DMS53 treated with DMSO at 0.1 percent for 48 hours (cell line): ENCODE measurements at regions not wholly inside any gene's neighbourhood (a gene's known extent, or its start where the extent isn't known, plus 50 kb on each side); places are given as distances from the start of the nearest gene placed in this dataset.

Experiments
- DNase-seq: peaks from one replicate; lab custom pipeline; 2025; ENCODE audit not compliant: unreplicated experiment; lab: John Stamatoyannopoulos, UW

- DNase-seq = no peak
Observed at GRCh38 chr3:150269526-150269925, 138.6 kb upstream of the TSC22D2 start.

GRCh38 chr3:150268426-150269391 lies 139.4 kb upstream of the TSC22D2 start:
- peak; percentile 41 for DNase-seq

DNA sequence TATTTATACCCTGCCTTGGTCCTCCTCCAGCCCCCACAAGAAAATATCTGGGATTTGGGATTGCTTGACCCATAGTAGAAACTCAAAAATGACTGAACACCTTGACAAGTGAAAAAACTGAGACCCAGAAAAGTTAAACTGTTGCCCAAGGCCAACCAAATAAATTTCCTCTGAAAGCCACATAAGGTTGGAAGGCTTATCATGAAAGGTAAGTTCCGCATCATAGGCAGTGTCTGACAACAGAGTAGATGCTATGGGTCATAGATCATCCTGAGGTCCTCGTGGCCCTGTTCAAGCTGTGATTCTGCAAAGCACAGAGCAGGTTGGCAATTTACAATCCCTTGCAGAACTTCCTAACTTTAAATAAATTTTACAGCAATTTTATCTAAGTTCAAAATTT lies 140.8 kb upstream of the TSC22D2 start:
- DNase-seq = no peak

GRCh38 chr3:150265305-150265704 lies 142.8 kb upstream of the TSC22D2 start:
- no peak for DNase-seq

DNA sequence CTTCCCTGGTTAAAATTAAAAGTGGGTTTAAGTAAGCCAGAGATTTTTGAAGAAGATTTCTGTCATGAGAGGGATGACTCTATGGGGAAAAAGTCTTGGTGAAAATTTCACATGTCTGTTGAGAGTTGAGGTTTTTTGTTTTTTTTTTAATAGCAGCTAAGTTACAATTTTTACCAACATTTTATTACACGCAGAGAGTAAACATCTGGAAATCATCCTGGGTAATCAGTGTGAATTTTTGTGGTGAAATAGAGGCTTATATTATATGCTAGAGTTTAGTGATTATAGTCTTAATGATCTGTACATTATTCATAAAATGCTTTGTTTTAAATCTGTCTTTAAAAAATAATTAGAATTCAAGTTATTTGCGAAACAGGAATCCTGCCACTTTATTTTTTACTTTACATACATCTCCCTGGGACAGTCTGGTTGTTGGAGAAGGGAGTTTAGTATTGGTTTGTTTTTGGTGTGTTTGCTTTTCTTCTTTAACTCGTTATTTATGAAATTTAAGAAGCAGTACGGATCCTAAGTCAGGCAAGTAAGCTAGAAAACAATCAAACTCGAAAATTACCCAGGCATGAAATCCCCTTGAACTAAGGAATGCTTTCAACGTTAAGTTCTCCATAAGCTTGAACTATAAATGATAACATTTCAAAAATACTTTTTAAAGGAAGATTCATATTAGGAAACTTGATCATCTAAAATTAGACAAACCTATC lies 143.4 kb upstream of the TSC22D2 start:
- no peak for DNase-seq

DNA sequence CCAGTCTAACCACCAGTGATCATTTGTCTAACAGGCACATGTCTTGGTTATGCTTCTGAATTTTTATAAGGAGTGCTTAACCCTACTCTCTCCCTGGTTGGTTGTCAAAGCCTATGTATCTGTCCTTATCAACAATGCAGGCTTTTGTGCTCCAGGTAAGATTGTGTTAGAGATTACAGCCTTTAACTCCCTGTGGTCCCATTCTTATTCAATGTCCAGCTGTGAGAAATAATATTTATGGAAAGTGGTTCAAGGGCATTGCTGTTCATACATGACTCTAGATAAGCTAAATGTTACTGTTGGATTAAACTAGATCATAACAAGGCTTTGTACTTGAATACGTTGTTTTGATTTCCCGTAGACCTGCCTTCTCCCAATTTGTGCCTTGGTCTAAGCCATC lies 146.1 kb upstream of the TSC22D2 start:
- DNase-seq = no peak

DNA sequence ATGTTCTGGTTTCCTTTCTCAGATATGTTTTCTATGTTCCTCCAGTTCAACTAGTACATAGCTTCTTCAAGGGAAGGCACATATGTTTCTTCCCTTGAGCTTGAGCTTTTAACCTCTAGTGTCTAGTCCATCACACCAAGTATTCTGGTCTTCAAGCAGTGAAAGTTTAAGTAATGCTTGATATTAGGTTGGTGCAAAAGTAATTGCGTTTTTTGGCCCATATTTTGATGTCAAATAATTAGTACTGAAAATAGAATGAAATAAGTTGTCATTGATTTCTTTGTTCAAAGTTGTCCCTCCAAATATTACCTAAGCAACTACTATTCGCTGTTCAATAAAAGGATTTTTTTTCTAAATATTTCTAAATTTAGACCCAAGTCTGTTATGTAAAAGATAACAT lies 146.7 kb upstream of the TSC22D2 start:
- DNase-seq = no peak

DNA sequence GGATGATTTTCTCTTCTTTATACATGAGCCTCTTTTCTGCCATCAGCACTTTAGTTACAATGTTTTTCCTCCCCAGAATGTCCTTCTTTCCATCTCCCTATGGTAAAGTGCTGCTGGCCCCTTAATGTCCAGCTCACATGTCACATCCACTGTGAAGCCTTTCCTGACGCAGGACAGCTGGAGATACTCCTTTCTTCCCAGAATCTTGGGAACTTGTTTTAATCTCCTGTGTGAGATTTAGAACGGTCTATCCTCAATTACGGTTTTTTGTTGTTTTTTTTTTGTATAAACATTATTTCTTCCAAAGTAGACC lies 147.7 kb upstream of the TSC22D2 start:
- no peak for DNase-seq

GRCh38 chr3:150259526-150260397 lies 148.3 kb upstream of the TSC22D2 start:
- no peak for DNase-seq

GRCh38 chr3:150256782-150257181 lies 151.3 kb upstream of the TSC22D2 start:
- no peak for DNase-seq

- no peak for DNase-seq
Observed at GRCh38 chr3:150256318-150256717, 151.8 kb upstream of the TSC22D2 start.

DNA sequence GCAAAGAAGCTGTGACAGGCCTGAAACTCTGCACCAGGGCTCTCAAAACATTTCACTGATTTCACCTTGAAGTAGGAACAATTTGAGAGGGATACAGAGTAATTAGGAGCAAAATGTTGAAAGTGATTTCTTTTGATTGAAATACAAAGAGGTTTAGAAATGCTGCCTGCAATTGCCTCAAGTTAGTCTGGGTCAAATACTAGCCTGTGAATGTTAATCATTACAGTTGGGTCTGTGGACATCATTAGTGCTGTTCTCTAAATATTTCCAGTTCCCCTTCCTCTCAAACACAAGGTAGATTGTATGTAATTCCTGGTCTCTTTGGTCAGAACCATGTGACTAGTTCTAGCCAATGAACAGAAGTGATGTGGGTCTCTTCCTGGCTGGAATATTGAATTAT lies 152.3 kb upstream of the TSC22D2 start:
- DNase-seq = no peak

- no peak for DNase-seq
Observed at GRCh38 chr3:150255413-150255812, 152.7 kb upstream of the TSC22D2 start.

DNA sequence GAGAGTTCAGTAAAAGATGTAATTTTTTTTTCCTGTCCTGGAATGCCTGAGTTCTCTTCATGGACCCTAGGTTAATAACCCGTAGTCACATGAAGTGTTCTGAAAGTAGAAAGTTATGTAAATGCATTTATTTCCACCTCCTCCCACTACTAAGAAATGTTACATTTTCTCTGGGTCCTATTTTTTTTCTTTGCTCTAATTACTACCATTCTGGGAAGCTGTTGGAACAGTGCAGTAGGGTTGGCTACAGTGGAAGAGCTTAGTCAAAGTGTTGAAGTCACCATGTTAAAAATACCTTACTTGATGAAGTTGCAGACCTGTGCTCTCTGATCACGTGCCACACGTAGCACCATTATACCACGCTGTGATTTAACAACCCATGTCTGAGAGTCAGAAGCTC lies 153.8 kb upstream of the TSC22D2 start:
- DNase-seq = no peak

DNA sequence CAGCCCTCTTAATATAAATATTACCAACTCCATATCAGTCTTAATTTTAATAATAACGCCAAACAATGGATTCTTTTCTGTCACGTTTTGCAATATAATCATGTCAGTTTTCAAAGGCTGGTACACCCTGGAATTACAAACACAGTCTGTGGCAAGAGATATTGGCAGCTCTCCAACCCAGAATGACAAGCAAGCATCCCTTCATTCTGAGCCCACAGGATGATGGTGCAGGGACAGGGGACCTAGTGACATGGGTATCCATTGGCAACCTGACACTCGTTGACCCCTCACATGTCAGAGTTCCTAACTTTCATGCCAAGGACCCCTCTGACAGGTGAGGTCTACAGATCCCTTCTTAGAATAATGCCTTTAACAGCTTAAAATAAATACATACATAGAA lies 154.5 kb upstream of the TSC22D2 start:
- no peak for DNase-seq

DNA sequence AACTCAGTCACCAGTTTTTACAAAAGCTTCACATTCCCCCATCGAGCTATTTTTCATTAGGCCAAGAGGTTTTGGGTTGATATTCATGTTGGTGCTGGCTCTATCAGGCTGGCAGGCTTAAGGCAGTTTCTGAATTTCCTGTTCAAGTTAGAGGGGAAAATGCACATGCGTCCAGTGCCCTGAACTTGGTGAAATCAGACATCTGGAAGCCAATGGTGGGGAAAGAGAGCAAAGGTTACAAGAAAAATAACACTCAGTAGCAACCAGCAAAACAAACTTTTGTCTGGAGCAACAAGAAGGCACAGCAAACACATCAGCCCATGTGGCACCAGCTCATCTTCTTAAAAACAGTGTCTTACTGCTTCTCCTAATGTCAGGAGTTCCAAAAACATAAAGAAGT lies 155.6 kb upstream of the TSC22D2 start:
- no peak for DNase-seq

DNA sequence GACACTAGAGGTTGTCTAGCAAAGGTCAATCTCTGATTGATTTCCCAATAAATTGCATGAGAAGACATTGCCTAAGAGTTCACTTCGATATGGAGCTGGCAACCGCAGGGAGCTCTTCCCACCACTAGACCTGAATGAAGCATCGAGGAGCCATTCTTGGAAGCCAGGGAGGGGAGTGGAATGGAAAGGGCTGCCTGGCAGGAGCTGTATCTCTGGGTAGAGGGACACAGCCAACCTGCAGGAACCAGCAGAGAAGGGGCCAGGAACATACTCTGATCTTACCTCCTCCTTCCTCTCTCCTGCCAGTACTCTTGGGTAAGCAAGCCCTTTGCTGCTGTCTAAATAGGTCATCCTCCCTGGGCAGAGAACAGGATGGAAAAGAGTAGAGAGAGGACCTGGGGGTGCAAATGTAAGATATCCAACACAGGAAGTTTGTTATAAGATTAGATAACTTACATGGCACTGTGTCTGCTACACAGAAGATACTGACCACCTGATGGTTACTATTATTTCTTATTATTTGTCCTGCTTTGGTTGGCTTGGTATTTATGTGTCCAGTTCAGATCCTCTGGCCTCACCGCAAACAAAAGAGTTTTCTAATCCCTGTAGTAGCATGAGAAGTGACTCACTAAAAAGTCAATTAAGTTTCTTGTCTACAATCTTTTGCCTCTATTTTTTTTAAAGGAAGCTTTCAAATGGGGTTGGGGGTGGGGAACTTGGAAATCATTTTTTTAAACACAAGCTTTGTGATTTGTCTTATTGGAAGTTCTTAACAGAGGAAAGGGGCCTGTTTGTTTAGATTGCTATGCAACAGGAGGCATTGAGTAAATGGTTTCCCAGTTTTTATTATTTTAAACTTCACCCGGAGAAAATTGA lies 156.7 kb upstream of the TSC22D2 start:
- DNase-seq = no peak

DNA sequence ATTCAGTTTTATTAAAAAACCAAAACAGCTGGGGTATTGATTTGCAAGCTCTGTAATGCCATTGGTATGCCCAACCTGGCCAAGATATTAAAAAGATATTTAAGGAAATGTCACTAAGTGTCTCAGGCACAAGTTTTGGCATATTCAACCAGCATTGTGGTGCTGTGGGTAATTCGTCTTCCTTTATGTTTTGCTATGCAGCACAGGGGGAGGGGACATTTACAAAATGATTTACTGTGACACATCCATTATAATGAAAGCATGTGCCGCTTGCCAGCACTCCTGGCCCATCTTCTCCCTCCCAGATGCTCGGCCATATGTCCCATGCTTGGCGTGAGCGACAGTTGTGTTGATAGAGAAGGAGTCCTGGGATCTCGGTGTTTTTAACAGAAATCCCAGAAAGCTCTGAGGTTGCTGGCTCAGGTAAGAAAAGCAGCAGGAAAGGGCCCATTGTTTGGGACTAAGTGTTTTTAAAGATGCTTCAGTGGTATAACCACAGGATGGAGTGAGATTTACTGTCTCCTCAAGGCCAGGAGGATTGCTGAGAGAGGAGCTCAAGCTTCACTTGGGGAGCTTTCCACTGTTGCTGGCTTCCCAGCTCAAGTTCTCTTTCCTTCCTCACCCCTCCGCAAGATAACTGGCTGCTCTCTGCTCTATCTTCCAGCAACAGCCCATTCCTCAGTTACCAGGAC lies 158.2 kb upstream of the TSC22D2 start:
- DNase-seq = no peak

- DNase-seq = no peak
Observed at GRCh38 chr3:150248888-150249681, 159.0 kb upstream of the TSC22D2 start.
